H4 (cell line): ENCODE measurements at regions not wholly inside any gene's neighbourhood (a gene's known extent, or its start where the extent isn't known, plus 50 kb on each side); places are given as distances from the start of the nearest gene placed in this dataset.
A peak's percentile ranks its signal among the peaks of the same experiment; 100 is the strongest.

Experiments
- DNase-seq: peaks from one replicate; pipeline ENCODE4 v3.0.0-alpha.2; 2015; ENCODE audit warnings: low spot score

DNA sequence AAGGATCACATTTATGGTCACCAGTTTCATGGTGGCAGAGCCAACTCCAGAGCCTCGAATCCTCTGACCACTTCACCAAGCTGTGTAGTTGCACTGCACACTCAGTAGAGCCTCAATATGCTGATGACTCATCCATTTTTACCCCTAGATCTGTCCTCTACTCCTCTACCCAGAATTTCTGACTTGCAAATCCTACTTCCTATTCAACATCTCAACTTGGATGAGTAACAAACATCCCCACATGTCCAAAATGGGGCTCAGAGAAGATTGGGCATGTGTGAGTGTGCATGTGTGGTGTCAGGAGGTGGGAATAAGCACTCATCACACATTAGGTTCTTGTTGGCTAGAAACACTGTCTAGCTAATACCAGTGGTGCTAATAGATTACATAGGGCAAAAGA, 57.8 kb upstream of the IGFBP2 start:
- DNase-seq: no peak

DNA sequence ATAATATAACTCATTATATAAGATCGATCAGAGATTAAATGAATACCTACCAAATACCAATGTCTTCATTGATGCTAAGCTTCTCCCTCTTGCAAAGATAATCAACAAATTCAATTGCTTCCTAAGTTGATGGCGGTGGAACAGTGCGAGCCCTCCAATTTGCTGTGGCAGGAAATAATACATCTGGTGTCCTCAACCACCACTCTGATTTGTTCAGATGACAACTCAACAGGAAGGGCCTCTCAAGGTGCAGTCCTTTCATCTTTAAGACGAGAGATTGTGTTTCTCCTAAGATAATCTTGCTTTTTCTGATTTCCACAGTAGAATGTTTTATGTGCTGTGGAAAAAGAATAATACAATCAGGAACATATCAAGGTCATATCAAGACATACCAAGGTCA, 56.6 kb upstream of the IGFBP2 start:
- DNase-seq: no peak

DNA sequence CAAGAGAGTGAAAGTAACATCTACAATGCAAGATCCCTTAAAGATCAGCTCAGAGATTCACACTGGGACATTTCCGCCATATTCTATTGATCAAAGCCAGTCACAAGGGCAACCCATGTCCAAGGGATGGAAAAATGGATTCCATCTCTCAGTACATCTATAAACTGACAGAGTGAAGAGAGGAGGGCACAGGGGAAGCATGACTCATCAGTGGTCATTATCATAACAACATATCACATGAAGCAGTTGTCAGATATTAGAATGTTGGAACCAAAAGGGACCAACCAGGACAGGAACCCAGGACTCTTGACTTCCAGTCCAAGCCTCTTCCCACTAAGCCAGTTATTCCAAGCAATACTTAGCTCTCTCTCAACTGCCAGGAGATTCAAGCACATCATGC, 54.9 kb upstream of the IGFBP2 start:
- DNase-seq: no peak

GRCh38 chr2:216583147-216583546, 50.1 kb upstream of the IGFBP2 start:
- peak; percentile 82 for DNase-seq
